ENCODE measurements at regions not wholly inside any gene's neighbourhood (a gene's known extent, or its start where the extent isn't known, plus 50 kb on each side); places are given as distances from the start of the nearest gene placed in this dataset.

DNA sequence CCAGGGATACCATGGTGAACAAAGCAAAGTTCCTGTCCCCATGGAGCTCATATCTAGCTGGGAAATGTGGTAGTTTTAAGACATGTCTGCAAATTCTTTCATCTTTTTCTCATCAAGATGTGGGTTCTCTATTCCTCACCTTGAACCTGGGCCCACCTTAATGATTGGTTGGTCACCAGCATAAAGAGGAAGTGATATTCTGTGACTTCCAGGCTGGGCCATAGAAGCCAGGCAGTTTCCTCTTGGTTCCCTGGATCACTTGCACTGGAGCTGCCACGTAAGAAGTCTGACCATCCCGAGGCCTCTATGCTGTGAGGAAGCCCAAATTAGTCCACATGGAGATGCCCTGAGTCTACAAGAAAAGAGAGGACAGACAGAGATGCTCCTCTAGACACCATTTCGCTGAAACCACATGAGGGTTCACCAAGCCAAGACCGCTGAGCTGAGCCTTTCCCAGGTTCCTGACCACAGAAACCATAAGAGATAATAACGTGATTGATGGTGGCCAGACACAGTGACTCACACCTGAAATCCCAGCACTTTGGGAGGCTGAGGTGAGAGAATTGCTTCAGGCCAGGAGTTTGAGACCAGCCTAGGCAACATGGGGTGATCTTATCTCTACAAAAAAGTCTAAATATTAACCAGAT is 119.5 kb upstream of the ISX start:
- WGBS, 3 donors: 71 to 86% (median 82%) methylated on average over 5 of the region's 5 CpGs
- H3K4me1 ChIP-seq (ENCODE audit: insufficient read depth): no peaks in the 10 kb centered on the region
- intact Hi-C loops (cut with DNase I): no loop called here
- H3K9me3 ChIP-seq: no peaks in the 10 kb centered on the region
- H3K36me3 ChIP-seq: no peaks in the 10 kb centered on the region
- TF ChIP-seq EP300 (IDR thresholded peaks at IDR 0.05): no peak
- TF ChIP-seq, protein P1, sequence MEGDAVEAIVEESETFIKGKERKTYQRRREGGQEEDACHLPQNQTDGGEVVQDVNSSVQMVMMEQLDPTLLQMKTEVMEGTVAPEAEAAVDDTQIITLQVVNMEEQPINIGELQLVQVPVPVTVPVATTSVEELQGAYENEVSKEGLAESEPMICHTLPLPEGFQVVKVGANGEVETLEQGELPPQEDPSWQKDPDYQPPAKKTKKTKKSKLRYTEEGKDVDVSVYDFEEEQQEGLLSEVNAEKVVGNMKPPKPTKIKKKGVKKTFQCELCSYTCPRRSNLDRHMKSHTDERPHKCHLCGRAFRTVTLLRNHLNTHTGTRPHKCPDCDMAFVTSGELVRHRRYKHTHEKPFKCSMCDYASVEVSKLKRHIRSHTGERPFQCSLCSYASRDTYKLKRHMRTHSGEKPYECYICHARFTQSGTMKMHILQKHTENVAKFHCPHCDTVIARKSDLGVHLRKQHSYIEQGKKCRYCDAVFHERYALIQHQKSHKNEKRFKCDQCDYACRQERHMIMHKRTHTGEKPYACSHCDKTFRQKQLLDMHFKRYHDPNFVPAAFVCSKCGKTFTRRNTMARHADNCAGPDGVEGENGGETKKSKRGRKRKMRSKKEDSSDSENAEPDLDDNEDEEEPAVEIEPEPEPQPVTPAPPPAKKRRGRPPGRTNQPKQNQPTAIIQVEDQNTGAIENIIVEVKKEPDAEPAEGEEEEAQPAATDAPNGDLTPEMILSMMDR (IDR thresholded peaks at IDR 0.05): no peak
- TF ChIP-seq POLR2A (IDR thresholded peaks at IDR 0.05): no peak
- no peak overlapping the region for H3K27ac ChIP-seq
- no peak for DNase-seq
- H3K4me3 ChIP-seq: no peak overlapping the region
- no peaks in the 10 kb centered on the region for H3K27me3 ChIP-seq

DNA sequence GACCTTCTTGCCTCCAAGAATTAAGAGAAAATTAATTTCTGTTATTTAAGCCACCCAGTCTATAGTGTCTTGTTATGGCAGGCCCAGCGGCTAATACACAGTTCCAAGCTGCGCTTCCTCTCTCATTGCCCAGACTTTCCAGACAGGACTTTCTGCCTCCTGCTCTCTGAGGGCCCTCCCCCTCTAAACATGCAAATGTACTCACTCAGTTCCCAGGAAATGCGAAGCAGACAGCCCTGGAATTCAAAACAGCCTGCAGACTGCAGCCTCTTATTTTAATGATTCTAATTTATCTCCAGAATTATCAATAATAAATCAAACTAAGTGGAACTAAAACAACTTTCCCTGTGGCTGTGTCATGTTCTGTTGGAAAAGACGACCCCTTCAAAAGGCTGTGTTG is 115.5 kb upstream of the ISX start:
- no peaks in the 10 kb centered on the region for H3K27me3 ChIP-seq
- no peak for DNase-seq
- TF ChIP-seq POLR2A (IDR thresholded peaks at IDR 0.05): no peak
- no peak for TF ChIP-seq EP300 (IDR thresholded peaks at IDR 0.05)
- TF ChIP-seq, protein P1 (IDR thresholded peaks at IDR 0.05): no peak
- no peaks in the 10 kb centered on the region for H3K36me3 ChIP-seq
- intact Hi-C loops (cut with DNase I): no loop called here
- H3K4me1 ChIP-seq (ENCODE audit: insufficient read depth): no peaks in the 10 kb centered on the region
- no peak overlapping the region for H3K4me3 ChIP-seq
- no peak overlapping the region for H3K27ac ChIP-seq
- 3 to 6% (median 5%) methylated on average over 4 of the region's 4 CpGs for WGBS, 3 donors
- H3K9me3 ChIP-seq: no peaks in the 10 kb centered on the region

DNA sequence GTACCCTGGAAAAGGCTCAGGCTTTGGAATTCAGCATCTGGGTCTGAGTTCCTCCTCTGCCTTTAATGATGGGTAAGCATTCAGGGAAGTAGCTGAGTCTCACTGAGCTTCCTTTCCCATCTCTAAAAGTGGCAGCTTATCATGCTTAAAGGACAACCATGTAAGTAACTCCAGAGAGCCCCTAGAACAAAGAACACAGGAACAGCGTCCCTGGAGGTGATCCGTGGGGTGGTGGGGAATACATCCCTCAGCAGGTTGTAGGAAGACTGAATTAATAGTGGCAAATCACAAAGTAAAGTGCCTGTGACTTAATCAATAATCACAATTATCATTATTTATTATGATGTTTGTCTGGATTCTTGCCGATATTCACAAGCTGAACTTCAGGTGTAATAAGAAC is 114.7 kb upstream of the ISX start:
- 82 to 85% (median 82%) methylated on average over 3 of the region's 3 CpGs for WGBS, 3 donors
- no peak overlapping the region for H3K4me3 ChIP-seq
- DNase-seq: no peak
- H3K36me3 ChIP-seq: no peaks in the 10 kb centered on the region
- no peaks in the 10 kb centered on the region for H3K4me1 ChIP-seq (ENCODE audit: insufficient read depth)
- H3K27me3 ChIP-seq: no peaks in the 10 kb centered on the region
- no peaks in the 10 kb centered on the region for H3K9me3 ChIP-seq
- intact Hi-C loops (cut with DNase I): no loop called here
- H3K27ac ChIP-seq: no peak overlapping the region
- TF ChIP-seq, protein P1 (IDR thresholded peaks at IDR 0.05): no peak
- TF ChIP-seq POLR2A (IDR thresholded peaks at IDR 0.05) (no peak), EP300 (IDR thresholded peaks at IDR 0.05) (no peak)

DNA sequence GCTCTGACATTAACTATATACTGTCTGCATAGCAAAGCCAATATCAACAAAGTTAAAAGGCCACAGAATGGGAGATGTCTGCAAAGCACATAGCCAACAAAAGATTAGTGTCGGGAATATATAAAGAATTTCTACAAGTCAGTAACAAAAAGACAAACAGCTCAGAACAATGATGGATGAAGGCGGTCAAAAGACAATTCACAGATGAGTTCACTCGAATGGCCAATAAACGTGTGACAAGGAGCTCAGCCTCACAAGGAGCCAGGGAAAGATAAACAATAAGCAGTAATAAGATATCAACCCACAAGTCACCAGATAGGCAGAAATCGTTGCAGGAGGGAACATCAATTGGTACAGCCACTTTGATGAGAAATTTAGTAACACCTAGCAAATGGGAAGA is 106.0 kb upstream of the ISX start:
- Histone ChIP-seq H3K4me1 (ENCODE audit: insufficient read depth) (no peaks in the 10 kb centered on the region), H3K4me3 (no peak overlapping the region), H3K27ac (no peak overlapping the region), H3K36me3 (no peaks in the 10 kb centered on the region), H3K27me3 (no peaks in the 10 kb centered on the region), H3K9me3 (no peaks in the 10 kb centered on the region)
- TF ChIP-seq EP300 (IDR thresholded peaks at IDR 0.05): no peak
- TF ChIP-seq, protein P1 (IDR thresholded peaks at IDR 0.05): no peak
- TF ChIP-seq POLR2A (IDR thresholded peaks at IDR 0.05): no peak
- 42 to 59% (median 50%) methylated on average over 5 of the region's 5 CpGs for WGBS, 3 donors
- DNase-seq: no peak
- intact Hi-C loops (cut with DNase I): no loop called here

Data from ovary (tissue), 7 donors.